ENCODE measurements at regions not wholly inside any gene's neighbourhood (a gene's known extent, or its start where the extent isn't known, plus 50 kb on each side); places are given as distances from the start of the nearest gene placed in this dataset.

DNA sequence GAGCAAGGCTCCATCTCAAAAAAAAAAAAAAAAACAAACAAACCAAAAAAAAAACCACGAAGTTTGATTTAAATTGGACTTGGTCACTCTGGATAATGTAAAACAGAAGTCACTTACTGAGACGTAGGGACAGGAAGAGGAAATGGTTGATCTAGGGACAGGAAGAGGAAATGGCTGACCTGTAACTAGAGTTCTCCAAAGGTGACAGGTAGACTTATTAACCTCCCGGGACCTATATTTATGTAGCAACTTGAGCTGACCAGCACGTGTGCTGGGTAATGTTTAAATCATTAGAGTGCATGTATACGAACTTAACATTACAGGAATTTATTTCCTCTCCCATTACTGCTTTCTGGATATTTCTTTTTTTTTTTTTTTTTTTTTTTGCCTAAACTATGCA is 81.5 kb upstream of the DHX40 start:
- ATAC-seq (no peak), DNase-seq (ENCODE audit: low spot score) (no peak)
- Histone ChIP-seq H3K4me2 (no peak overlapping the region), H3F3A (replicated peaks; ENCODE audit: low read depth) (no peaks in the 10 kb centered on the region), H3K27ac (ENCODE audit: low read depth) (no peak overlapping the region), H3K27me3 (ENCODE audit: insufficient read depth) (no peaks in the 10 kb centered on the region), H3K4me3 (no peak overlapping the region), H3K9me2 (ENCODE audit: insufficient read depth) (no peaks in the 10 kb centered on the region), H3K4me1 (ENCODE audit: insufficient read depth) (no peaks in the 10 kb centered on the region), H3K36me3 (ENCODE audit: insufficient read depth) (no peaks in the 10 kb centered on the region), H2AFZ (peak overlapping the region; percentile 70), H4K20me1 (replicated peaks; ENCODE audit: insufficient read depth) (no peaks in the 10 kb centered on the region), H3K79me2 (replicated peaks; ENCODE audit: insufficient read depth) (no peaks in the 10 kb centered on the region)
- H3K27me3 Mint-ChIP-seq (ENCODE audit: insufficient read depth, low read depth, poor library complexity) = peaks cover 2% of the 10 kb centered on the region
- no peaks in the 10 kb centered on the region for H3K36me3 Mint-ChIP-seq (ENCODE audit: low read depth)
- H3K9me3 Mint-ChIP-seq = no peaks in the 10 kb centered on the region
- H3K4me3 Mint-ChIP-seq = no peak overlapping the region
- no peak for TF ChIP-seq STAT1 (IDR thresholded peaks at IDR 0.05; ENCODE audit: unreplicated experiment)
- no peak overlapping the region for H3K27ac Mint-ChIP-seq
- no peaks in the 10 kb centered on the region for H3K4me1 Mint-ChIP-seq

DNA sequence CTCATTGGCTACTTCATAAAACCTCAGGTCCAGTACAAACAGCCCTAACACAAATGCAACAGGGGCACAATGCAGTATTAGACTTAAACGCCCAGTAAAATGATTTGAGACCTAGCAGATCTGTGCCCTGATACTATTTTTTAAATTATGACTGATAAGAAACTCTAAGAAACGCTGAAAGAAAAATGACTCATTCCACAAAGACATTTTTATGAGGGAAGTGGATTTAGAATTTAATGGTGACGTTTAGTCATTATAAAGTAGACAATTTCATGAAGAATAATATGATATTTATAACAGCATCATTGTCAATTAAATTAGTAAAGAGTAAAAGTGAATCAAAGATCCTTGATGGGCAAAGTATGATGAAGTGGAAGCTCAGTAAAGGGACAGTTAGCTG is 80.4 kb upstream of the DHX40 start:
- H2AFZ ChIP-seq = no peak overlapping the region
- Mint-ChIP-seq H3K27ac (no peak overlapping the region), H3K4me1 (no peaks in the 10 kb centered on the region), H3K9me3 (no peaks in the 10 kb centered on the region), H3K27me3 (ENCODE audit: insufficient read depth, low read depth, poor library complexity) (peaks cover 2% of the 10 kb centered on the region), H3K36me3 (ENCODE audit: low read depth) (no peaks in the 10 kb centered on the region), H3K4me3 (no peak overlapping the region)
- H3K4me1 ChIP-seq (ENCODE audit: insufficient read depth) = no peaks in the 10 kb centered on the region
- DNase-seq (ENCODE audit: low spot score) (no peak), ATAC-seq (no peak)
- no peak overlapping the region for H3K4me3 ChIP-seq
- H4K20me1 ChIP-seq (replicated peaks; ENCODE audit: insufficient read depth) = no peaks in the 10 kb centered on the region
- H3K36me3 ChIP-seq (ENCODE audit: insufficient read depth) = no peaks in the 10 kb centered on the region
- no peaks in the 10 kb centered on the region for H3F3A ChIP-seq (replicated peaks; ENCODE audit: low read depth)
- H3K27me3 ChIP-seq (ENCODE audit: insufficient read depth) = no peaks in the 10 kb centered on the region
- no peaks in the 10 kb centered on the region for H3K9me2 ChIP-seq (ENCODE audit: insufficient read depth)
- H3K27ac ChIP-seq (ENCODE audit: low read depth) = no peak overlapping the region
- no peaks in the 10 kb centered on the region for H3K79me2 ChIP-seq (replicated peaks; ENCODE audit: insufficient read depth)
- H3K4me2 ChIP-seq = no peak overlapping the region
- TF ChIP-seq ZNF331 (CRISPR knock-in tag; IDR thresholded peaks at IDR 0.05; ENCODE audit: low read depth) (no peak), JUNB (IDR thresholded peaks at IDR 0.05; ENCODE audit: unreplicated experiment) (no peak), EZH2 (IDR thresholded peaks at IDR 0.05; ENCODE audit: low read depth, unreplicated experiment) (no peak), ZNF114 (CRISPR knock-in tag; IDR thresholded peaks at IDR 0.05) (no peak), STAT1 (IDR thresholded peaks at IDR 0.05; ENCODE audit: unreplicated experiment) (no peak), EZH2phosphoT487 (IDR thresholded peaks at IDR 0.05; ENCODE audit: unreplicated experiment) (no peak), POLR2AphosphoS5 (IDR thresholded peaks at IDR 0.05; ENCODE audit: low read depth) (no peak), CREB1 (CRISPR knock-in tag; IDR thresholded peaks at IDR 0.05; ENCODE audit: low read depth) (no peak)
- TF ChIP-seq, protein P1, sequence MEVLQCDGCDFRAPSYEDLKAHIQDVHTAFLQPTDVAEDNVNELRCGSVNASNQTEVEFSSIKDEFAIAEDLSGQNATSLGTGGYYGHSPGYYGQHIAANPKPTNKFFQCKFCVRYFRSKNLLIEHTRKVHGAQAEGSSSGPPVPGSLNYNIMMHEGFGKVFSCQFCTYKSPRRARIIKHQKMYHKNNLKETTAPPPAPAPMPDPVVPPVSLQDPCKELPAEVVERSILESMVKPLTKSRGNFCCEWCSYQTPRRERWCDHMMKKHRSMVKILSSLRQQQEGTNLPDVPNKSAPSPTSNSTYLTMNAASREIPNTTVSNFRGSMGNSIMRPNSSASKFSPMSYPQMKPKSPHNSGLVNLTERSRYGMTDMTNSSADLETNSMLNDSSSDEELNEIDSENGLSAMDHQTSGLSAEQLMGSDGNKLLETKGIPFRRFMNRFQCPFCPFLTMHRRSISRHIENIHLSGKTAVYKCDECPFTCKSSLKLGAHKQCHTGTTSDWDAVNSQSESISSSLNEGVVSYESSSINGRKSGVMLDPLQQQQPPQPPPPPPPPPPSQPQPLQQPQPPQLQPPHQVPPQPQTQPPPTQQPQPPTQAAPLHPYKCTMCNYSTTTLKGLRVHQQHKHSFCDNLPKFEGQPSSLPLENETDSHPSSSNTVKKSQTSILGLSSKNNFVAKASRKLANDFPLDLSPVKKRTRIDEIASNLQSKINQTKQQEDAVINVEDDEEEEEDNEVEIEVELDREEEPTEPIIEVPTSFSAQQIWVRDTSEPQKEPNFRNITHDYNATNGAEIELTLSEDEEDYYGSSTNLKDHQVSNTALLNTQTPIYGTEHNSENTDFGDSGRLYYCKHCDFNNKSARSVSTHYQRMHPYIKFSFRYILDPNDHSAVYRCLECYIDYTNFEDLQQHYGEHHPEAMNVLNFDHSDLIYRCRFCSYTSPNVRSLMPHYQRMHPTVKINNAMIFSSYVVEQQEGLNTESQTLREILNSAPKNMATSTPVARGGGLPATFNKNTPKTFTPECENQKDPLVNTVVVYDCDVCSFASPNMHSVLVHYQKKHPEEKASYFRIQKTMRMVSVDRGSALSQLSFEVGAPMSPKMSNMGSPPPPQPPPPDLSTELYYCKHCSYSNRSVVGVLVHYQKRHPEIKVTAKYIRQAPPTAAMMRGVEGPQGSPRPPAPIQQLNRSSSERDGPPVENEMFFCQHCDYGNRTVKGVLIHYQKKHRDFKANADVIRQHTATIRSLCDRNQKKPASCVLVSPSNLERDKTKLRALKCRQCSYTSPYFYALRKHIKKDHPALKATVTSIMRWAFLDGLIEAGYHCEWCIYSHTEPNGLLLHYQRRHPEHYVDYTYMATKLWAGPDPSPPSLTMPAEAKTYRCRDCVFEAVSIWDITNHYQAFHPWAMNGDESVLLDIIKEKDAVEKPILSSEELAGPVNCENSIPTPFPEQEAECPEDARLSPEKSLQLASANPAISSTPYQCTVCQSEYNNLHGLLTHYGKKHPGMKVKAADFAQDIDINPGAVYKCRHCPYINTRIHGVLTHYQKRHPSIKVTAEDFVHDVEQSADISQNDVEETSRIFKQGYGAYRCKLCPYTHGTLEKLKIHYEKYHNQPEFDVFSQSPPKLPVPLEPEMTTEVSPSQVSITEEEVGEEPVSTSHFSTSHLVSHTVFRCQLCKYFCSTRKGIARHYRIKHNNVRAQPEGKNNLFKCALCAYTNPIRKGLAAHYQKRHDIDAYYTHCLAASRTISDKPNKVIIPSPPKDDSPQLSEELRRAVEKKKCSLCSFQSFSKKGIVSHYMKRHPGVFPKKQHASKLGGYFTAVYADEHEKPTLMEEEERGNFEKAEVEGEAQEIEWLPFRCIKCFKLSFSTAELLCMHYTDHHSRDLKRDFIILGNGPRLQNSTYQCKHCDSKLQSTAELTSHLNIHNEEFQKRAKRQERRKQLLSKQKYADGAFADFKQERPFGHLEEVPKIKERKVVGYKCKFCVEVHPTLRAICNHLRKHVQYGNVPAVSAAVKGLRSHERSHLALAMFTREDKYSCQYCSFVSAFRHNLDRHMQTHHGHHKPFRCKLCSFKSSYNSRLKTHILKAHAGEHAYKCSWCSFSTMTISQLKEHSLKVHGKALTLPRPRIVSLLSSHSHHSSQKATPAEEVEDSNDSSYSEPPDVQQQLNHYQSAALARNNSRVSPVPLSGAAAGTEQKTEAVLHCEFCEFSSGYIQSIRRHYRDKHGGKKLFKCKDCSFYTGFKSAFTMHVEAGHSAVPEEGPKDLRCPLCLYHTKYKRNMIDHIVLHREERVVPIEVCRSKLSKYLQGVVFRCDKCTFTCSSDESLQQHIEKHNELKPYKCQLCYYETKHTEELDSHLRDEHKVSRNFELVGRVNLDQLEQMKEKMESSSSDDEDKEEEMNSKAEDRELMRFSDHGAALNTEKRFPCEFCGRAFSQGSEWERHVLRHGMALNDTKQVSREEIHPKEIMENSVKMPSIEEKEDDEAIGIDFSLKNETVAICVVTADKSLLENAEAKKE (CRISPR knock-in tag; IDR thresholded peaks at IDR 0.05) = no peak
- TF ChIP-seq, protein P2, sequence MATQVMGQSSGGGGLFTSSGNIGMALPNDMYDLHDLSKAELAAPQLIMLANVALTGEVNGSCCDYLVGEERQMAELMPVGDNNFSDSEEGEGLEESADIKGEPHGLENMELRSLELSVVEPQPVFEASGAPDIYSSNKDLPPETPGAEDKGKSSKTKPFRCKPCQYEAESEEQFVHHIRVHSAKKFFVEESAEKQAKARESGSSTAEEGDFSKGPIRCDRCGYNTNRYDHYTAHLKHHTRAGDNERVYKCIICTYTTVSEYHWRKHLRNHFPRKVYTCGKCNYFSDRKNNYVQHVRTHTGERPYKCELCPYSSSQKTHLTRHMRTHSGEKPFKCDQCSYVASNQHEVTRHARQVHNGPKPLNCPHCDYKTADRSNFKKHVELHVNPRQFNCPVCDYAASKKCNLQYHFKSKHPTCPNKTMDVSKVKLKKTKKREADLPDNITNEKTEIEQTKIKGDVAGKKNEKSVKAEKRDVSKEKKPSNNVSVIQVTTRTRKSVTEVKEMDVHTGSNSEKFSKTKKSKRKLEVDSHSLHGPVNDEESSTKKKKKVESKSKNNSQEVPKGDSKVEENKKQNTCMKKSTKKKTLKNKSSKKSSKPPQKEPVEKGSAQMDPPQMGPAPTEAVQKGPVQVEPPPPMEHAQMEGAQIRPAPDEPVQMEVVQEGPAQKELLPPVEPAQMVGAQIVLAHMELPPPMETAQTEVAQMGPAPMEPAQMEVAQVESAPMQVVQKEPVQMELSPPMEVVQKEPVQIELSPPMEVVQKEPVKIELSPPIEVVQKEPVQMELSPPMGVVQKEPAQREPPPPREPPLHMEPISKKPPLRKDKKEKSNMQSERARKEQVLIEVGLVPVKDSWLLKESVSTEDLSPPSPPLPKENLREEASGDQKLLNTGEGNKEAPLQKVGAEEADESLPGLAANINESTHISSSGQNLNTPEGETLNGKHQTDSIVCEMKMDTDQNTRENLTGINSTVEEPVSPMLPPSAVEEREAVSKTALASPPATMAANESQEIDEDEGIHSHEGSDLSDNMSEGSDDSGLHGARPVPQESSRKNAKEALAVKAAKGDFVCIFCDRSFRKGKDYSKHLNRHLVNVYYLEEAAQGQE (IDR thresholded peaks at IDR 0.05; ENCODE audit: unreplicated experiment) = no peak
- TF ChIP-seq, protein P3, sequence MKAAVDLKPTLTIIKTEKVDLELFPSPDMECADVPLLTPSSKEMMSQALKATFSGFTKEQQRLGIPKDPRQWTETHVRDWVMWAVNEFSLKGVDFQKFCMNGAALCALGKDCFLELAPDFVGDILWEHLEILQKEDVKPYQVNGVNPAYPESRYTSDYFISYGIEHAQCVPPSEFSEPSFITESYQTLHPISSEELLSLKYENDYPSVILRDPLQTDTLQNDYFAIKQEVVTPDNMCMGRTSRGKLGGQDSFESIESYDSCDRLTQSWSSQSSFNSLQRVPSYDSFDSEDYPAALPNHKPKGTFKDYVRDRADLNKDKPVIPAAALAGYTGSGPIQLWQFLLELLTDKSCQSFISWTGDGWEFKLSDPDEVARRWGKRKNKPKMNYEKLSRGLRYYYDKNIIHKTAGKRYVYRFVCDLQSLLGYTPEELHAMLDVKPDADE (IDR thresholded peaks at IDR 0.05) = no peak
